Activated CD4-positive, alpha-beta T cell treated with anti-CD3 and anti-CD28 coated beads, Interleukin-10, Interleukin-2, amounts not matched to agents 100 ng/mL and 50 ng/mL, durations not matched to agents 16 hours and 8 hours (primary cell): ENCODE measurements at regions not wholly inside any gene's neighbourhood (a gene's known extent, or its start where the extent isn't known, plus 50 kb on each side); places are given as distances from the start of the nearest gene placed in this dataset.

Experiments used
- DNase-seq: peaks from one replicate; pipeline ENCODE4 v3.0.0-alpha.2; 2020

- no peak for DNase-seq
Observed at GRCh38 chr5:67350185-67350584, 153.6 kb upstream of the CD180 start.

GRCh38 chr5:67347821-67348220 is 151.2 kb upstream of the CD180 start:
- DNase-seq, result no peak

GRCh38 chr5:67346611-67347010 is 150.0 kb upstream of the CD180 start:
- DNase-seq, result no peak

GRCh38 chr5:67344870-67345269 is 148.3 kb upstream of the CD180 start:
- DNase-seq, result no peak

- DNase-seq, result no peak
Observed at GRCh38 chr5:67343835-67344234, 147.2 kb upstream of the CD180 start.

GRCh38 chr5:67341478-67341877 is 144.9 kb upstream of the CD180 start:
- no peak for DNase-seq

GRCh38 chr5:67339219-67339767 is 142.7 kb upstream of the CD180 start:
- no peak for DNase-seq

- no peak for DNase-seq
Observed at GRCh38 chr5:67338421-67338820, 141.8 kb upstream of the CD180 start.

- no peak for DNase-seq
Observed at GRCh38 chr5:67337751-67338150, 141.2 kb upstream of the CD180 start.

GRCh38 chr5:67335426-67335825 is 138.8 kb upstream of the CD180 start:
- DNase-seq, result no peak

GRCh38 chr5:67334373-67334772 is 137.8 kb upstream of the CD180 start:
- no peak for DNase-seq

- no peak for DNase-seq
Observed at GRCh38 chr5:67333171-67333570, 136.6 kb upstream of the CD180 start.

- DNase-seq, result no peak
Observed at GRCh38 chr5:67331296-67331925, 134.8 kb upstream of the CD180 start.

GRCh38 chr5:67319935-67320725 is 123.5 kb upstream of the CD180 start:
- no peak for DNase-seq

- DNase-seq, result no peak
Observed at GRCh38 chr5:67318746-67319145, 122.1 kb upstream of the CD180 start.

GRCh38 chr5:67317603-67318002 is 121.0 kb upstream of the CD180 start:
- no peak for DNase-seq

GRCh38 chr5:67316695-67317094 is 120.1 kb upstream of the CD180 start:
- no peak for DNase-seq

- no peak for DNase-seq
Observed at GRCh38 chr5:67315082-67315989, 118.7 kb upstream of the CD180 start.

- DNase-seq, result no peak
Observed at GRCh38 chr5:67311701-67312100, 115.1 kb upstream of the CD180 start.

GRCh38 chr5:67311208-67311607 is 114.6 kb upstream of the CD180 start:
- DNase-seq, result no peak

- no peak for DNase-seq
Observed at GRCh38 chr5:67310740-67311139, 114.1 kb upstream of the CD180 start.

- no peak for DNase-seq
Observed at GRCh38 chr5:67310169-67310568, 113.6 kb upstream of the CD180 start.

GRCh38 chr5:67308988-67309688 is 112.5 kb upstream of the CD180 start:
- DNase-seq, result no peak
